GM12878 (cell line): ENCODE measurements at regions not wholly inside any gene's neighbourhood (a gene's known extent, or its start where the extent isn't known, plus 50 kb on each side); places are given as distances from the start of the nearest gene placed in this dataset.

Experiments
- BCL3 ChIP-seq: IDR thresholded peaks from 2 replicates; pipeline ENCODE4 v1.6.1; 2011; ENCODE audit warnings: borderline replicate concordance, low read depth, mild to moderate bottlenecking, moderate library complexity, low read length; ENCODE audit not compliant: insufficient read depth, poor library complexity, severe bottlenecking
- BHLHE40 ChIP-seq, 2 experiments: fragments of 450-650 bp in 1 of 2; IDR thresholded peaks; 2 replicates each; pipeline ENCODE4 v1.6.1; 2011 to 2017; ENCODE audit warnings: low read depth in 2 of 2, borderline replicate concordance in 1 of 2, improper control_type of control experiment in 1 of 2, low read length in 1 of 2, mild to moderate bottlenecking in 1 of 2
- CBX3 ChIP-seq: fragments of 200-600 bp; sonication (generic); IDR thresholded peaks from 2 replicates; pipeline ENCODE4 v1.6.1; 2016; ENCODE audit warnings: low read depth, borderline replicate concordance
- CHD1 ChIP-seq: IDR thresholded peaks from 2 replicates; pipeline ENCODE4 v1.6.1; 2012; ENCODE audit warnings: low read depth, low read length, improper control_type of control experiment
- FOXK2 ChIP-seq: fragments of 450-650 bp; IDR thresholded peaks from 2 replicates; pipeline ENCODE4 v1.6.1; 2017; ENCODE audit warnings: mild to moderate bottlenecking, moderate library complexity
- HSF1 ChIP-seq: fragments of 150-350 bp; IDR thresholded peaks from 2 replicates; pipeline ENCODE4 v1.6.1; 2014; ENCODE audit warnings: mild to moderate bottlenecking, low read depth, low read length
- KAT2A ChIP-seq: conservative IDR thresholded peaks from 2 replicates; pipeline ENCODE4 v1.6.1; 2011; ENCODE audit warnings: low read depth, low read length; ENCODE audit not compliant: control insufficient read depth
- MEF2B ChIP-seq: fragments of 450-650 bp; IDR thresholded peaks from 2 replicates; pipeline ENCODE4 v1.6.1; 2018; ENCODE audit warnings: mild to moderate bottlenecking, moderate library complexity; ENCODE audit not compliant: partially characterized antibody, poor library complexity, severe bottlenecking
- PML ChIP-seq: IDR thresholded peaks from 2 replicates; pipeline ENCODE4 v1.6.1; 2012; ENCODE audit warnings: low read length, inconsistent platforms
- POLR2A ChIP-seq: IDR thresholded peaks from 2 replicates; pipeline ENCODE4 v1.6.1; 2011; ENCODE audit warnings: low read depth, mild to moderate bottlenecking, low read length
- SREBF1 ChIP-seq: IDR thresholded peaks from 2 replicates; pipeline ENCODE4 v1.6.1; 2012; ENCODE audit warnings: mild to moderate bottlenecking, low read length
- ZNF384 ChIP-seq: IDR thresholded peaks from 2 replicates; pipeline ENCODE4 v1.6.1; 2012; ENCODE audit warnings: low read depth, mild to moderate bottlenecking, low read length, improper control_type of control experiment, borderline replicate concordance
- TF ChIP-seq, protein P1 (sequence below): fragments of 450-650 bp; formaldehyde crosslinking; IDR thresholded peaks from 2 replicates; pipeline ENCODE4 v1.4.0; 2020; ENCODE audit warnings: mild to moderate bottlenecking, moderate library complexity
- TF ChIP-seq, protein P2 (sequence below): IDR thresholded peaks from 2 replicates; pipeline ENCODE4 v1.6.1; 2011; ENCODE audit warnings: low read depth, low read length, improper control_type of control experiment, borderline replicate concordance

GRCh38 chr2:16130906-16131400 lies 190.6 kb downstream of the MYCN start (continued):
- TF ChIP-seq, protein P1, sequence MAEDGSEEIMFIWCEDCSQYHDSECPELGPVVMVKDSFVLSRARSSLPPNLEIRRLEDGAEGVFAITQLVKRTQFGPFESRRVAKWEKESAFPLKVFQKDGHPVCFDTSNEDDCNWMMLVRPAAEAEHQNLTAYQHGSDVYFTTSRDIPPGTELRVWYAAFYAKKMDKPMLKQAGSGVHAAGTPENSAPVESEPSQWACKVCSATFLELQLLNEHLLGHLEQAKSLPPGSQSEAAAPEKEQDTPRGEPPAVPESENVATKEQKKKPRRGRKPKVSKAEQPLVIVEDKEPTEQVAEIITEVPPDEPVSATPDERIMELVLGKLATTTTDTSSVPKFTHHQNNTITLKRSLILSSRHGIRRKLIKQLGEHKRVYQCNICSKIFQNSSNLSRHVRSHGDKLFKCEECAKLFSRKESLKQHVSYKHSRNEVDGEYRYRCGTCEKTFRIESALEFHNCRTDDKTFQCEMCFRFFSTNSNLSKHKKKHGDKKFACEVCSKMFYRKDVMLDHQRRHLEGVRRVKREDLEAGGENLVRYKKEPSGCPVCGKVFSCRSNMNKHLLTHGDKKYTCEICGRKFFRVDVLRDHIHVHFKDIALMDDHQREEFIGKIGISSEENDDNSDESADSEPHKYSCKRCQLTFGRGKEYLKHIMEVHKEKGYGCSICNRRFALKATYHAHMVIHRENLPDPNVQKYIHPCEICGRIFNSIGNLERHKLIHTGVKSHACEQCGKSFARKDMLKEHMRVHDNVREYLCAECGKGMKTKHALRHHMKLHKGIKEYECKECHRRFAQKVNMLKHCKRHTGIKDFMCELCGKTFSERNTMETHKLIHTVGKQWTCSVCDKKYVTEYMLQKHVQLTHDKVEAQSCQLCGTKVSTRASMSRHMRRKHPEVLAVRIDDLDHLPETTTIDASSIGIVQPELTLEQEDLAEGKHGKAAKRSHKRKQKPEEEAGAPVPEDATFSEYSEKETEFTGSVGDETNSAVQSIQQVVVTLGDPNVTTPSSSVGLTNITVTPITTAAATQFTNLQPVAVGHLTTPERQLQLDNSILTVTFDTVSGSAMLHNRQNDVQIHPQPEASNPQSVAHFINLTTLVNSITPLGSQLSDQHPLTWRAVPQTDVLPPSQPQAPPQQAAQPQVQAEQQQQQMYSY (CRISPR knock-in tag) = no peak
- no peak for TF ChIP-seq ZNF384
- TF ChIP-seq, protein P2, sequence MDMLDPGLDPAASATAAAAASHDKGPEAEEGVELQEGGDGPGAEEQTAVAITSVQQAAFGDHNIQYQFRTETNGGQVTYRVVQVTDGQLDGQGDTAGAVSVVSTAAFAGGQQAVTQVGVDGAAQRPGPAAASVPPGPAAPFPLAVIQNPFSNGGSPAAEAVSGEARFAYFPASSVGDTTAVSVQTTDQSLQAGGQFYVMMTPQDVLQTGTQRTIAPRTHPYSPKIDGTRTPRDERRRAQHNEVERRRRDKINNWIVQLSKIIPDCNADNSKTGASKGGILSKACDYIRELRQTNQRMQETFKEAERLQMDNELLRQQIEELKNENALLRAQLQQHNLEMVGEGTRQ = no peak
- TF ChIP-seq MEF2B = no peak
- no peak for TF ChIP-seq HSF1
- no peak for TF ChIP-seq CBX3
- no peak for TF ChIP-seq CHD1
- TF ChIP-seq PML = no peak
- TF ChIP-seq BHLHE40 (IDR thresholded peaks at IDR 0.05; ENCODE audit: borderline replicate concordance in 1 of 2, low read depth in 2 of 2, low read length in 1 of 2) = no peak
- no peak for TF ChIP-seq KAT2A
- TF ChIP-seq FOXK2 = no peak
- TF ChIP-seq BCL3 = no peak
- TF ChIP-seq POLR2A = no peak
- TF ChIP-seq SREBF1 = no peak
- TF ChIP-seq, all 136 proteins: peak for 0
